Central memory CD4-positive, alpha-beta T cell (primary cell): ENCODE measurements at regions not wholly inside any gene's neighbourhood (a gene's known extent, or its start where the extent isn't known, plus 50 kb on each side); places are given as distances from the start of the nearest gene placed in this dataset.

Source experiments
- DNase-seq: peaks from one replicate; pipeline ENCODE4 v3.0.0; 2022

- DNase-seq, result no peak
Observed at GRCh38 chr14:51400139-51400538, 160.1 kb downstream of the TMX1 start.

- DNase-seq, result no peak
Observed at GRCh38 chr14:51401272-51401671, 161.2 kb downstream of the TMX1 start.

- DNase-seq, result no peak
Observed at GRCh38 chr14:51401756-51402155, 161.7 kb downstream of the TMX1 start.

GRCh38 chr14:51410897-51411296, 170.8 kb downstream of the TMX1 start:
- DNase-seq, result no peak

GRCh38 chr14:51419685-51420084, 179.6 kb downstream of the TMX1 start:
- DNase-seq, result peak; percentile 77

GRCh38 chr14:51422704-51423103, 182.7 kb downstream of the TMX1 start:
- DNase-seq, result no peak

GRCh38 chr14:51424041-51424440, 184.0 kb downstream of the TMX1 start:
- no peak for DNase-seq

- no peak for DNase-seq
Observed at GRCh38 chr14:51424561-51425251, 184.7 kb downstream of the TMX1 start.

GRCh38 chr14:51428981-51429380, 188.9 kb downstream of the TMX1 start:
- no peak for DNase-seq

- no peak for DNase-seq
Observed at GRCh38 chr14:51430079-51430478, 190.0 kb downstream of the TMX1 start.

- no peak for DNase-seq
Observed at GRCh38 chr14:51430633-51431032, 190.6 kb downstream of the TMX1 start.

- no peak for DNase-seq
Observed at GRCh38 chr14:51431033-51431709, 191.1 kb downstream of the TMX1 start.

GRCh38 chr14:51431741-51432140, 191.7 kb downstream of the TMX1 start:
- DNase-seq, result no peak

GRCh38 chr14:51432302-51432948, 192.4 kb downstream of the TMX1 start:
- DNase-seq, result no peak

- DNase-seq, result no peak
Observed at GRCh38 chr14:51436630-51437029, 196.6 kb downstream of the TMX1 start.

GRCh38 chr14:51439896-51440295, 199.8 kb downstream of the TMX1 start:
- DNase-seq, result no peak

GRCh38 chr14:51441001-51441400, 201.0 kb downstream of the TMX1 start:
- no peak for DNase-seq

- DNase-seq, result no peak
Observed at GRCh38 chr14:51442513-51443175, 202.6 kb downstream of the TMX1 start.

- no peak for DNase-seq
Observed at GRCh38 chr14:51443195-51444018, 203.4 kb downstream of the TMX1 start.

- no peak for DNase-seq
Observed at GRCh38 chr14:51444353-51445000, 204.4 kb downstream of the TMX1 start.

GRCh38 chr14:51445001-51445390, 204.9 kb downstream of the TMX1 start:
- DNase-seq, result no peak

- DNase-seq, result no peak
Observed at GRCh38 chr14:51446771-51447170, 204.9 kb upstream of the FRMD6 start.
